ENCODE measurements at regions not wholly inside any gene's neighbourhood (a gene's known extent, or its start where the extent isn't known, plus 50 kb on each side); places are given as distances from the start of the nearest gene placed in this dataset.

- Histone ChIP-seq H3K9me3 (ENCODE audit: insufficient read depth, low read length, severe bottlenecking) (no peaks in the 10 kb centered on the region), H4K20me1 (ENCODE audit: insufficient read depth, low read length) (no peaks in the 10 kb centered on the region), H3K9ac (ENCODE audit: low read depth, low read length) (no peak overlapping the region), H3K79me2 (ENCODE audit: insufficient read depth, low read length) (no peaks in the 10 kb centered on the region), H3K36me3 (ENCODE audit: insufficient read depth, low read length) (no peaks in the 10 kb centered on the region), H3K4me3 (ENCODE audit: low read depth in 1 of 2, low read length in 2 of 2) (no peak overlapping the region), H3K4me2 (ENCODE audit: insufficient read depth, low read length) (no peak overlapping the region), H3K27me3 (ENCODE audit: insufficient read depth, low read length, poor library complexity) (no peaks in the 10 kb centered on the region), H3K27ac (ENCODE audit: low read length) (no peak overlapping the region), H2AFZ (ENCODE audit: low read depth, low read length) (no peak overlapping the region), H3K4me1 (ENCODE audit: insufficient read depth, low read length) (no peaks in the 10 kb centered on the region)
- TF ChIP-seq CTCF (IDR thresholded peaks at IDR 0.05; ENCODE audit: borderline replicate concordance, extremely low read depth, low read length, poor library complexity, severe bottlenecking), result no peak
- no peak for TF ChIP-seq EZH2 (IDR thresholded peaks at IDR 0.05; ENCODE audit: borderline replicate concordance, low read depth, low read length, severe bottlenecking)
- ATAC-seq (ENCODE audit: insufficient read depth, low read depth) (no peak), DNase-seq (no peak)
Measured at GRCh38 chr7:85512790-85513189, 325.9 kb upstream of the SEMA3D start.

GRCh38 chr7:85510287-85510686, 323.4 kb upstream of the SEMA3D start:
- Histone ChIP-seq H4K20me1 (ENCODE audit: insufficient read depth, low read length) (no peaks in the 10 kb centered on the region), H3K27ac (ENCODE audit: low read length) (no peak overlapping the region), H3K4me1 (ENCODE audit: insufficient read depth, low read length) (no peaks in the 10 kb centered on the region), H3K36me3 (ENCODE audit: insufficient read depth, low read length) (no peaks in the 10 kb centered on the region), H3K79me2 (ENCODE audit: insufficient read depth, low read length) (no peaks in the 10 kb centered on the region), H2AFZ (ENCODE audit: low read depth, low read length) (no peak overlapping the region), H3K4me3 (ENCODE audit: low read depth in 1 of 2, low read length in 2 of 2) (no peak overlapping the region), H3K9me3 (ENCODE audit: insufficient read depth, low read length, severe bottlenecking) (no peaks in the 10 kb centered on the region), H3K9ac (ENCODE audit: low read depth, low read length) (no peak overlapping the region), H3K4me2 (ENCODE audit: insufficient read depth, low read length) (no peak overlapping the region), H3K27me3 (ENCODE audit: insufficient read depth, low read length, poor library complexity) (no peaks in the 10 kb centered on the region)
- no peak for ATAC-seq (ENCODE audit: insufficient read depth, low read depth)
- TF ChIP-seq CTCF (IDR thresholded peaks at IDR 0.05; ENCODE audit: borderline replicate concordance, extremely low read depth, low read length, poor library complexity, severe bottlenecking) (no peak), EZH2 (IDR thresholded peaks at IDR 0.05; ENCODE audit: borderline replicate concordance, low read depth, low read length, severe bottlenecking) (no peak)
- no peak for DNase-seq

GRCh38 chr7:85509476-85509875, 322.6 kb upstream of the SEMA3D start:
- H4K20me1 ChIP-seq (ENCODE audit: insufficient read depth, low read length), result no peaks in the 10 kb centered on the region

More at GRCh38 chr7:85509476-85509875, 322.6 kb upstream of the SEMA3D start:
- Histone ChIP-seq H3K9ac (ENCODE audit: low read depth, low read length) (no peak overlapping the region), H3K27me3 (ENCODE audit: insufficient read depth, low read length, poor library complexity) (no peaks in the 10 kb centered on the region), H3K36me3 (ENCODE audit: insufficient read depth, low read length) (no peaks in the 10 kb centered on the region), H2AFZ (ENCODE audit: low read depth, low read length) (no peak overlapping the region), H3K27ac (ENCODE audit: low read length) (no peak overlapping the region), H3K4me1 (ENCODE audit: insufficient read depth, low read length) (no peaks in the 10 kb centered on the region), H3K4me2 (ENCODE audit: insufficient read depth, low read length) (no peak overlapping the region), H3K4me3 (ENCODE audit: low read depth in 1 of 2, low read length in 2 of 2) (no peak overlapping the region), H3K79me2 (ENCODE audit: insufficient read depth, low read length) (no peaks in the 10 kb centered on the region), H3K9me3 (ENCODE audit: insufficient read depth, low read length, severe bottlenecking) (no peaks in the 10 kb centered on the region)
- no peak for DNase-seq
- ATAC-seq (ENCODE audit: insufficient read depth, low read depth), result no peak
- TF ChIP-seq CTCF (IDR thresholded peaks at IDR 0.05; ENCODE audit: borderline replicate concordance, extremely low read depth, low read length, poor library complexity, severe bottlenecking) (no peak), EZH2 (IDR thresholded peaks at IDR 0.05; ENCODE audit: borderline replicate concordance, low read depth, low read length, severe bottlenecking) (no peak)
